ENCODE measurements at regions not wholly inside any gene's neighbourhood (a gene's known extent, or its start where the extent isn't known, plus 50 kb on each side); places are given as distances from the start of the nearest gene placed in this dataset.
"Not testable (repeated sequence)": the region's sequence is repeated elsewhere in the genome, so short reads cannot be mapped to it uniquely, and the experiment has no call there.

DNA sequence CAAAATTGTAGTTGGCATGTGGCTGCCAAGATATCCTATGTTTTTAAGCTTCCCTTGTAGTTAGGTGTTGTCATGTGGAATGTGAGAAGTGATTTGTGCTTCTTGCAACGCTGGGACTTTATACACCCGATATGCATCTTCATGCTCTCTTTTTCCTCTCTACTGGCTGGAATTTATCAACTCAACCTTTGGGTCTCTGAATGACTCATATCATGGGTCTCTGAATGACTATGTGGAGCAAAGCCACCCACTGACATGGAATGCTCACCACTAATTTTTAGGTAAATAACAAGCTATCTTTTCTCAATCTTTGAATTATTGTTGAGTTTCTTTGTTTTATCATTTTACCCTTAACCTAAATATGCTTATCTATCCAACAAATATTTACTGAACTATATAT, 144.6 kb downstream of the ATP23 start:
- H3K9me3 ChIP-seq (ENCODE audit: control insufficient read depth, low read length, poor library complexity, severe bottlenecking) = no peaks in the 10 kb centered on the region
- Mint-ChIP-seq H3K4me3 (no peak overlapping the region), H3K27ac (no peak overlapping the region), H3K27me3 (peaks cover 38% of the 10 kb centered on the region), H3K4me1 (no peaks in the 10 kb centered on the region), H3K36me3 (ENCODE audit: low read depth) (no peaks in the 10 kb centered on the region)
- DNase-seq (no peak), ATAC-seq (no peak)

DNA sequence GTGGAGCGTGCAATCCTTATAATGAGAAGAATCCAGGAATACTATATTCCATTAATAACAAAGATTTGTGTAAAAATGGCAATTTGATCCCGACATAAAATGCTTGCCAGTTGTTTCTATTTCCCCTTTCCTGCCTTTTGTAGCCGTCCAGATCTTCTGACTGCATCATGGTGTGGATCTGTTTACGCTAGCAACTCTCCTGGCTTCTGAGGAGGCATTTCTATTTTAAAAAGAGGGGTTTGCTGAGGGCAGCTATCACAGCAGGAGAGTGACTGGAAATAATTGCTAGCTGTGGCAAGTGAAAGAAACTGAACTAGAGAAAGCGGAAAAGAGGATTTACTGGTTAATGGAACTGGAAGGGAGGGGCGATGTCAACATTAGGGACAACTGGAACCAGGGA, 145.6 kb downstream of the ATP23 start:
- Mint-ChIP-seq H3K27ac (no peak overlapping the region), H3K36me3 (ENCODE audit: low read depth) (no peaks in the 10 kb centered on the region), H3K27me3 (peaks cover 44% of the 10 kb centered on the region), H3K4me1 (no peaks in the 10 kb centered on the region), H3K4me3 (no peak overlapping the region)
- ATAC-seq = no peak
- H3K9me3 ChIP-seq (ENCODE audit: control insufficient read depth, low read length, poor library complexity, severe bottlenecking) = no peaks in the 10 kb centered on the region
- no peak for DNase-seq

DNA sequence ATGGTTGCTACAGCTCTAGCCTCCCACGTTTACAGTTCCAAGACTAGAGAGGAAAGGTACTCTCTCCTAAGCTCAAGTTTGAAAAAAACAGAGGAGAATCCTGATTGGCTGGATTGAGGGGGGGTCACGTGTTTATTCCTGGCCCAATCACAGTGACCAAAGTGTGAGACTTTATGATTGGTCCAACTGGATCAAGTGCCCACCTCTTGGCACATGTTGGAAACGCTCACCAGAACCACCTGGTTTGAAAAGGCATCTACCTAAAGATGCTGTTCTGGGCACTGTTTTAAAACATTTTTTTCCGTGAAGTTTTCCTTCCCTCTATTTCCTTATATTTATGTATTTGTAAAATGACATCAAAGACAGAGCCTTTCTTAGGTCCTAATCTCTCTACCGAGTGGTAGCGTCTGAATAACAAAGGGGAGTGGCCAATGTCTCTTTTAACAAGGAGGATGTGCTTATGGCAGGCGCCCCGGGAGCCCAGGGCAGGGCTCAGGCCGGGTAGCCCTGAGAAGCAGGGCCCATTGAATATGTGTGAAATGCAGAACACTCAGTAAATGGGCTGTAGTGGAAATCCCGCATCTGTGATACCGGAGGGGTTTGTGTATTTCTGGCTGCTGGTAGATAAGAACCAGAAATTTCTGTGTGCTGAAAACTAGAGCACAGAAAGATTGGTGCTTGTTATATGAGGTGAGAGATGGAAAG, 146.2 kb downstream of the ATP23 start:
- ATAC-seq (no peak), DNase-seq (no peak)
- Mint-ChIP-seq H3K4me3 (no peak overlapping the region), H3K36me3 (ENCODE audit: low read depth) (no peaks in the 10 kb centered on the region), H3K27me3 (peaks cover 47% of the 10 kb centered on the region), H3K27ac (no peak overlapping the region), H3K4me1 (no peaks in the 10 kb centered on the region)
- no peaks in the 10 kb centered on the region for H3K9me3 ChIP-seq (ENCODE audit: control insufficient read depth, low read length, poor library complexity, severe bottlenecking)

DNA sequence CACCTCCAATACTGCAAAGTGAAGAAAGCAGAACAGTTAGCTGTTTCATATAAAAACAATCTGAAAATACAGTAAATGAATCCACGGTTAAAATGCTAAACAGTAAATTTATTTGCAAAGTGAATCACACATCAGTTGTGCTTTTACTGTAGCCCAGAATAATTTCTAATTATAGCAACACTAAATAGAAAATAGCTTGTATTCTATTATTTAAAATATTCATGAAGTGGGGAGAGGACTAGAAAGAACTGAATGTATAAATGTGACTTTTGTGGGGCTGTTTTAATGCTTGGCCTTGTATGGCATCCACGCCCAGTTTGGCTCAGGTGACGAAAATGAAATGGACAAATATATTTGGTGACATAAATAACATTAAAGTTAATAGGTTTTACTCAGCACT, 148.2 kb downstream of the ATP23 start:
- peaks cover 4% of the 10 kb centered on the region for H3K4me1 Mint-ChIP-seq
- no peaks in the 10 kb centered on the region for H3K9me3 ChIP-seq (ENCODE audit: control insufficient read depth, low read length, poor library complexity, severe bottlenecking)
- peaks cover 44% of the 10 kb centered on the region for H3K27me3 Mint-ChIP-seq
- DNase-seq = no peak
- no peak overlapping the region for H3K27ac Mint-ChIP-seq
- H3K36me3 Mint-ChIP-seq (ENCODE audit: low read depth) = no peaks in the 10 kb centered on the region
- ATAC-seq = no peak
- H3K4me3 Mint-ChIP-seq = no peak overlapping the region

DNA sequence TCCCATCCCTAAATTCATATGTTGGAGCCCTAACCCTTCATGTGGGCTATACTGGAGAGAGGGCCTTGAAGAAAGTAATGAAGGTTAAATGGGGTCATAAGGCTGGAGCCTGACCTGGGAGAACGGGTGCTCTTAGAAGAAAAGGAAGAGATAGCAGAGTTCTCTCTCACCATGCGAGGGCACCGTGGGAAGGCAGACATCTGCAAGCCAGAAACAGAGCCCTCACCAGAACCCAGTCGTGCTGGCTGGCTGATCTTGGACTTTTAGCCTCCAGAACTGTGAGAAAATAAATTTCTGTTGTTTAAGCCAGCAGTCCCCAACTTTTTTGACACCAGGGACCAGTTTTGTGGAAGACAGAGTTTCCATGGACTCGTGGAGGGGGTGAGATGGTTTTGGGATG, 149.3 kb downstream of the ATP23 start:
- H3K4me1 Mint-ChIP-seq = peaks cover 4% of the 10 kb centered on the region
- peaks cover 35% of the 10 kb centered on the region for H3K27me3 Mint-ChIP-seq
- no peaks in the 10 kb centered on the region for H3K9me3 ChIP-seq (ENCODE audit: control insufficient read depth, low read length, poor library complexity, severe bottlenecking)
- no peak overlapping the region for H3K4me3 Mint-ChIP-seq
- ATAC-seq (no peak), DNase-seq (no peak)
- no peaks in the 10 kb centered on the region for H3K36me3 Mint-ChIP-seq (ENCODE audit: low read depth)
- H3K27ac Mint-ChIP-seq = no peak overlapping the region

DNA sequence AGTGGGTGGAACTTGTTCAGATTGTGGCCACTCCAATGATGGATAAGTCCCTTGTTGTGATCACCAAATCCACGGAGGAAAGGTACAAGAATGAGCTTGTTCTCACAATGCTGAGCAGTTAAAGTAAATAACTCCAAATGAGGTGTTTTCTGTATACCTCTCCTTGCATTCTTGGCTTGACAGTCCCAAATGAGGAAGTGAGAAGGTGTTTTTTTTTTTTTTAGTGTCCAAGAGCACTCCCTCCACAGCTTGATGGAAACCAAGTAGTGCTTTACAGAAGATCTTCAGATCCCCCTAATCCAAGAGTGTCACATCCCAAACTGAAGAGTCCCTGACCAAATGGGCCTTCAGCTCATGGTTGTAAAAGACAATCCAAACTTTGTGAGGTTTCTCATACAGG, 153.6 kb downstream of the ATP23 start:
- peaks cover 29% of the 10 kb centered on the region for H3K27me3 Mint-ChIP-seq
- ATAC-seq = no peak
- H3K36me3 Mint-ChIP-seq (ENCODE audit: low read depth) = no peaks in the 10 kb centered on the region

DNA sequence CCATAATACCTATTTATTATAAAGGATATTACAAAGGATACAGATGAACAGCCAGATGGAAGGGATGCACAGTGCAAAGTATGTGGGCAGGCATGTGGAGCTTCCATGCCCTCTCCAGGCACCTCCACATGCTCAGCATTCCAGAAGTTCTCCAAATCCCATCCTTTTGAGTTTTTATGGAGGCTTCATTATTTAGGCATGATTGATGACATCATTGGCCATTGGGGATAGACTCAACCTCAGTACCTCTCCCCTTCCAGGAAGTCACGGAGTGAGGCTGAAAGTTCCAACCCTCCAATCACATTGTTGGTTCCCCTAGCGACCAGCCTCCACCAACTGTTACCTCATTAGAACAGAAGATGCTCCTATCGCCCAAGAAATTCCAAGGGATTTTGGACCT, 156.4 kb downstream of the ATP23 start:
- H3K4me1 Mint-ChIP-seq = peaks cover 3% of the 10 kb centered on the region

More for the DNA sequence above, 153.6 kb downstream of the ATP23 start:
- H3K4me1 Mint-ChIP-seq = peaks cover 4% of the 10 kb centered on the region
- no peak for DNase-seq
- no peak overlapping the region for H3K27ac Mint-ChIP-seq
- no peaks in the 10 kb centered on the region for H3K9me3 ChIP-seq (ENCODE audit: control insufficient read depth, low read length, poor library complexity, severe bottlenecking)
- no peak overlapping the region for H3K4me3 Mint-ChIP-seq

DNA sequence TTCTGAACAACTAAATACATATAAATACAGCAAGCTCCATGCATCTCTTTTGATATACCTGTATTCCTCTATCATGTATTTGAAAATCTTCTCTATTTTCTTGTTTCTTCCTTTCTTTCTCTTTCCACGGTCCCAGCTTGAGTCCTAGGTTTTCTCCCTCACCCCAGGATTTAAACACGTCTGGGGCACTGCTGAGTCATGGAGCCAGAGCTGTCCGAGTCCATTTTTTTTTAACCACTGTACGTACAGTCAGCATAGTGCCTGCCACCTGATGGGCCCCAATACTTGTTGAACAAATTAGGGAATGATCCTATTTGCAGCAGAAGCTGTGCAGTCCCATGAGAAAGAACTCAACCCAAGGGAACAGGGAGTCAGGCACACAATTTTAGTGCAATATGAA, 158.1 kb downstream of the ATP23 start:
- DNase-seq = no peak
- Mint-ChIP-seq H3K36me3 (ENCODE audit: low read depth) (no peaks in the 10 kb centered on the region), H3K4me3 (no peak overlapping the region), H3K27ac (no peak overlapping the region), H3K27me3 (peaks cover 20% of the 10 kb centered on the region), H3K4me1 (no peaks in the 10 kb centered on the region)
- no peak for ATAC-seq
- H3K9me3 ChIP-seq (ENCODE audit: control insufficient read depth, low read length, poor library complexity, severe bottlenecking) = no peaks in the 10 kb centered on the region

More for the DNA sequence above, 156.4 kb downstream of the ATP23 start:
- no peaks in the 10 kb centered on the region for H3K9me3 ChIP-seq (ENCODE audit: control insufficient read depth, low read length, poor library complexity, severe bottlenecking)
- Mint-ChIP-seq H3K4me3 (no peak overlapping the region), H3K27ac (no peak overlapping the region), H3K36me3 (ENCODE audit: low read depth) (no peaks in the 10 kb centered on the region), H3K27me3 (peaks cover 25% of the 10 kb centered on the region)
- no peak for ATAC-seq
- no peak for DNase-seq

DNA sequence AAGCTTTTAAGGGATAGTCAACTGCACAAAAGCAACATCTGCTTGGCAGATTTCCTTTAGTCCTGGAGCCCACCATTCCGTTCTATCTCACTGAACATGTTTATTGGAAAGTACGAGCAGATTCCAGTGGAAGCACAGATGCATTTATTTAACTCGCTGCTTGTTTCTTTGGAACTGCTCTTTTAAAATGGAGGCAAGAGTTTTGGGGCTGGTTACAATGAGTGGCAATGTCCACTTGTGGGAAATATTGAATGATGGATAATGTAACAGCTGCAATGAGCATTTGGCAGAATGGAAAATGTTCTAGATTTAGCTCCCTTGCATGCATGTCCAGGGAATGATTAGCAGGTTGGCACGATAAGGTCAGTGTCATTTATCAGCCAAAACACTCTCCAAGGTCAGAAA, 163.0 kb downstream of the ATP23 start:
- H3K9me3 ChIP-seq (ENCODE audit: control insufficient read depth, low read length, poor library complexity, severe bottlenecking) = no peaks in the 10 kb centered on the region
- H3K27me3 Mint-ChIP-seq = peaks cover 15% of the 10 kb centered on the region
- no peak overlapping the region for H3K27ac Mint-ChIP-seq
- no peak overlapping the region for H3K4me3 Mint-ChIP-seq
- no peak for DNase-seq
- no peak for ATAC-seq
- no peaks in the 10 kb centered on the region for H3K36me3 Mint-ChIP-seq (ENCODE audit: low read depth)
- no peaks in the 10 kb centered on the region for H3K4me1 Mint-ChIP-seq

DNA sequence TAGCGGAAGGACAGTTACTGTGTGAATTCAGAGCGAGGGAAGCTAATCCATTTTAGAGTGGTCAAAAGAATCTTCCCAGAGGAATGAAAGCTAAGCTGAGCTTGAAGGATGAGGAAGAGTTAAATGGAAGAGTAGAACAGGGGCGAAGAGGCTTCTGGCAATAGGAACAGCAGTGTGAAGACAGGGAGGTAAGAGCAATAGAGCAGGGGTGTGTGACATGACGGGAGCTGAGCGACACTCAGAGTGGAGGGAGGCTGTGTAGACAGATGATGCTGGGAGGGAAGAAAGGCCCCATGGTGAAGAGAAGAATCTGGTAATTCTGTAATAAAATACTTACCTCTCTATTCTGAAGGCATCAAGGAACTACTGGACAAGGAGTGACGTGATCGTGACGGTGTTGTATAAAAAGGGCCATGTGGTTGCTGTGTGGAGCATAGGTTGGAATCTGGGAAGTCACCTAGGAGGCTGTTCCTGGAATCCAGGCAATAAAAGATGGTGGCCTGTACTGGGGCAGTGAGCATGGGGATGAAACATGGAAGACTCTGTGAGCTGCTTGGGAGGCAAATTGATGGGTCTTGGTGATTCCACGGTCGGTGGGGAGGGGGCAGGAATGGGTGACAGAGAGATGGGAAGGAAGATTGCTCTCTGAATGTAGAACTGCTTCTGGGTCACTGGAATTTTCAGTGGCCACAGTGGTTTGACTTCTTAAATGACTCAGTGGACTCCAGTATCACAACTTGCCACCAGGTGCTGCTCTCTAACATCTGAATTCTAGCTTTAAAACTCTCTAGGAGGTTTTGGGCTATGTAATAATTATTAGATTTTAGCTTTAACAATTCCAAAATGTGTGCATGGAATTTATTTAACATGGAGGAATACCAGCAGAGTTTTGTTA, 164.1 kb downstream of the ATP23 start:
- DNase-seq = no peak
- H3K9me3 ChIP-seq (ENCODE audit: control insufficient read depth, low read length, poor library complexity, severe bottlenecking) = no peaks in the 10 kb centered on the region
- no peak for ATAC-seq
- Mint-ChIP-seq H3K4me3 (no peak overlapping the region), H3K4me1 (no peaks in the 10 kb centered on the region), H3K36me3 (ENCODE audit: low read depth) (no peaks in the 10 kb centered on the region), H3K27ac (no peak overlapping the region), H3K27me3 (peaks cover 10% of the 10 kb centered on the region)

DNA sequence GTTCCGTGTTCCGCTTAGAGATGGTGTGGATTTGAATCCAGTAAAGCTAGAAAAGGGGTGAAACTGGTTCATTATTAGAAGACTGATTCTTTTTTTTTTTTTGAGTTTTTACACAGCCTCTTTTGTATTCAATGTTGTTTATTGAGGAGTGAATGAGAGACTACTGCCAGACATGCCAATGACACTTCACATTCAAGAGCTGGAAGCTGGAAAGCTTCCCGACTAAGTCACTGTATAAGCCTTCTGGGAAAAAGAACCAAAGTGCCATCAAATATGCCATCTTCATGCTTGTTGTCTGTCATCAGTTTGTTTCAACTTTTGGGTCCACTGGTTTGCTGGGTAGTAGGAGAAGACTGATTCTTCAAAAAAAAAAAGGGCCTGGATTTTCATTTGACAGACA, 164.8 kb downstream of the ATP23 start:
- DNase-seq (no peak), ATAC-seq (no peak)
- H3K36me3 Mint-ChIP-seq (ENCODE audit: low read depth) = no peaks in the 10 kb centered on the region
- H3K27me3 Mint-ChIP-seq = peaks cover 10% of the 10 kb centered on the region
- H3K27ac Mint-ChIP-seq = no peak overlapping the region
- H3K4me3 Mint-ChIP-seq = no peak overlapping the region
- no peaks in the 10 kb centered on the region for H3K9me3 ChIP-seq (ENCODE audit: control insufficient read depth, low read length, poor library complexity, severe bottlenecking)
- no peaks in the 10 kb centered on the region for H3K4me1 Mint-ChIP-seq

DNA sequence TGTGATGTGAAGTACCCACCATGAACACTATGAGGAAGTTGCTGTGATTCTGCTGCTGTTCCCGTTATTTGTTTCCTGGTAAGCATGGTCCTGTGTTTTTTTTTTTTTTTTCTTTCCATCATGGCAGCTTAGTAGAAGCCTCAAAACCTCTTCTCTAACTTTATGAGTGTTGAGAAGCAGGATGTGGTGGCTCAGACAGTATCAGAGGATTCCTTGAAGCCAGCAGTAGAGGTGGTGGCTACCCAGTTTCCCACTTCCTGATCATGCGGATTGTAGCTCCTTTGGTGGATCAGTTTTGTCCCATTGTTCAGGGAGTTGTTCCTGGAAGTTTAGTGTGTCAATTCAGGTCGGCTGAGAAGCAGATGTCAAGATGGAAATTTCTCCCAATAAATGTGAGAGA, 175.8 kb downstream of the ATP23 start:
- peaks cover 2% of the 10 kb centered on the region for H3K4me1 Mint-ChIP-seq
- H3K27me3 Mint-ChIP-seq = peaks cover 14% of the 10 kb centered on the region
- DNase-seq (no peak), ATAC-seq (no peak)
- no peaks in the 10 kb centered on the region for H3K9me3 ChIP-seq (ENCODE audit: control insufficient read depth, low read length, poor library complexity, severe bottlenecking)
- no peak overlapping the region for H3K4me3 Mint-ChIP-seq
- no peaks in the 10 kb centered on the region for H3K36me3 Mint-ChIP-seq (ENCODE audit: low read depth)
- no peak overlapping the region for H3K27ac Mint-ChIP-seq

DNA sequence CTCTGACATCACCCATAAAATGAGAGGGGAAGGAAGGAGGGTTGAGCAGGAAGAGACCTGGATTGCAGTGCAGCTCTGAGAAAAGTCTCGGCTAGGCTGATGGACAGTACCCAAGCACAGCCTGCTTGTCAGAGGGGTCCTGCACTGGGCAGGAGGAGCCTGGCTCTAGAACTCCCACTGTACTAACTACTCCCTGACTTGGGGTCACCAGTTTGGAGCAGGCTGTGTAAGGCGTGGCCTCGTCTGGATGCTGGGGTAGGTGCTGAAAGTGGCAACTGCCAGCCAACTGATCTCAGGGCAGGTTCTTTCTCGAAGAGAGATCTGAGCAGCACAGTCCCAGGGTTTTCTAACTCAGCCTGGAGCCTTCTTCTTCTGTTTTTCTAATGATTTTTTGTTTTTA, 176.3 kb downstream of the ATP23 start:
- ATAC-seq = no peak
- H3K36me3 Mint-ChIP-seq (ENCODE audit: low read depth) = no peaks in the 10 kb centered on the region
- no peak overlapping the region for H3K4me3 Mint-ChIP-seq

DNA sequence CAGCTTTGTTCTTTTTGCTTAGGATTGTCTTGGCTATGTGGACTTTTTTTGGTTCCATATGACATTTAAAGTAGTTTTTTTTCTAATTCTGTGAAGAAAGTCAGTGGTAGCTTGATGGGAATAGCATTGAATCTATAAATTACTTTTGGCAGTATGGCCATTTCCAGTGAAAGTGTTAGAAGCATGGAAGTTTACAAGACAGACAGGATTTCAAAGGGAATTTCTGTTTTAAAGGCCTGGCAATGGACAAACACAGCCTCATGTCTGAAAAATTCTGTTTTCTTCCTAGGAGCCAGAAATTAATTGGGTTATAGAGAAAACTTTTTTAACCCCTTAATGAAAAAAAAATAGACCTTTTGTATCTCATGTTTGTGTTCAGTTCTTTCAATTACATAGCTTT, 184.4 kb downstream of the ATP23 start:
- ATAC-seq; H3K9me3 ChIP-seq (ENCODE audit: control insufficient read depth, low read length, poor library complexity, severe bottlenecking); H3K36me3 Mint-ChIP-seq (ENCODE audit: low read depth); H3K27ac Mint-ChIP-seq; H3K4me1 Mint-ChIP-seq; H3K4me3 Mint-ChIP-seq; DNase-seq; H3K27me3 Mint-ChIP-seq: not testable (repeated sequence)

More for the DNA sequence above, 176.3 kb downstream of the ATP23 start:
- peaks cover 14% of the 10 kb centered on the region for H3K27me3 Mint-ChIP-seq
- no peaks in the 10 kb centered on the region for H3K9me3 ChIP-seq (ENCODE audit: control insufficient read depth, low read length, poor library complexity, severe bottlenecking)
- peaks cover 2% of the 10 kb centered on the region for H3K4me1 Mint-ChIP-seq
- DNase-seq = no peak
- H3K27ac Mint-ChIP-seq = no peak overlapping the region
